HepG2 (cell line): ENCODE measurements at regions not wholly inside any gene's neighbourhood (a gene's known extent, or its start where the extent isn't known, plus 50 kb on each side); places are given as distances from the start of the nearest gene placed in this dataset.

ENCODE experiments used
- ATAC-seq: fragments of 200-7000 bp; cut with Tn5 transposase; 3 replicates; pipeline ENCODE4 v1.9.1; 2020; ENCODE audit warnings: mild to moderate bottlenecking, moderate library complexity
- BruUV-seq: library from RNA; stranded (reverse); fragments of 400-500 nt; replicated peaks from 2 replicates; lab custom pipeline; 2021; lab: Mats Ljungman, UMichigan
- CTCF ChIA-PET: fragments of 300-600 bp; formaldehyde crosslinking; extraction: SDS; loops from one replicate; lab custom pipeline; 2021; ENCODE audit warnings: low total read pairs, inconsistent platforms, low intra/inter-chr PET ratio; lab: Yijun Ruan, JAX
- POLR2A ChIA-PET: fragments of 350-600 bp; sonication (Branson Sonifier 250); formaldehyde crosslinking; loops from one replicate; lab custom pipeline; 2020; ENCODE audit warnings: antibody characterized with exemption, inconsistent platforms; lab: Yijun Ruan, JAX
- DNase-seq: peaks from one replicate; pipeline ENCODE4 v3.0.0-alpha.2; 2015; ENCODE audit warnings: low spot score
- FAIRE-seq: peaks from 3 replicates; lab custom pipeline; 2011; peaks lifted over from hg19 to GRCh38; lab: Jason Lieb, UNC
- H2AFZ ChIP-seq: one replicate; pipeline ENCODE4 v1.6.1; 2011; ENCODE audit warnings: low read length, inconsistent platforms
- H3K27ac ChIP-seq: fragments of 300-600 bp; 3 replicates; pipeline ENCODE4 v1.8.0; 2011; ENCODE audit warnings: mixed run types, mild to moderate bottlenecking, mixed read lengths, low read length, inconsistent platforms; ENCODE audit not compliant: insufficient read depth; ENCODE audit errors: extremely low read length
- H3K27me3 ChIP-seq, 2 experiments: fragments of 200-600 bp in 1 of 2; 2 replicates in 1 of 2; 3 replicates in 1 of 2; pipeline versions ENCODE4 v1.6.0 to v1.8.0; 2011; ENCODE audit warnings: low read length in 2 of 2, mild to moderate bottlenecking in 2 of 2, moderate library complexity in 2 of 2, inconsistent platforms in 1 of 2; ENCODE audit not compliant: insufficient read depth in 2 of 2, control insufficient read depth in 1 of 2
- H3K36me3 ChIP-seq, 2 experiments: fragments of 200-600 bp in 1 of 2; replicated peaks in 1 of 2; 2 replicates in 1 of 2; 3 replicates in 1 of 2; pipeline versions ENCODE4 v1.5.1 to v1.8.0; 2011; ENCODE audit warnings: low read length in 2 of 2, inconsistent platforms in 1 of 2; ENCODE audit not compliant: insufficient read depth in 2 of 2, control insufficient read depth in 1 of 2
- H3K4me1 ChIP-seq: 2 replicates; pipeline ENCODE4 v1.5.1; 2012; ENCODE audit warnings: low read length, inconsistent platforms; ENCODE audit not compliant: insufficient read depth
- H3K4me2 ChIP-seq: 2 replicates; pipeline ENCODE4 v1.6.0; 2011; ENCODE audit warnings: low read depth, low read length, inconsistent platforms
- H3K4me3 ChIP-seq, 3 experiments: fragments of 200-600 bp in 1 of 3; sonication (generic), shearing (Covaris generic) in 1 of 3; replicated peaks in 1 of 3; 2 replicates each; pipeline ENCODE4 v1.5.1; 2011 to 2016; ENCODE audit warnings: low read length in 3 of 3, inconsistent platforms in 2 of 3, low read depth in 2 of 3, mild to moderate bottlenecking in 2 of 3, control low read depth in 1 of 3, mixed read lengths in 1 of 3; ENCODE audit not compliant: insufficient read depth in 1 of 3
- H3K79me2 ChIP-seq: one replicate; pipeline ENCODE4 v1.6.1; 2011; ENCODE audit warnings: low read length, inconsistent platforms; ENCODE audit not compliant: insufficient read depth
- H3K9ac ChIP-seq: 2 replicates; pipeline ENCODE4 v1.6.0; 2011; ENCODE audit warnings: mild to moderate bottlenecking, low read depth, low read length, inconsistent platforms; ENCODE audit not compliant: insufficient read depth
- H3K9me3 ChIP-seq: 2 replicates; pipeline ENCODE4 v1.5.1; 2012; ENCODE audit warnings: mild to moderate bottlenecking, low read length
- H4K20me1 ChIP-seq: 2 replicates; pipeline ENCODE4 v1.6.0; 2011; ENCODE audit warnings: inconsistent platforms, mild to moderate bottlenecking, low read length, moderate library complexity; ENCODE audit not compliant: insufficient read depth
- ARHGAP35 ChIP-seq: sonication (generic); formaldehyde crosslinking; IDR thresholded peaks from 2 replicates; pipeline ENCODE4 v1.9.0; 2022; ENCODE audit warnings: mild to moderate bottlenecking, inconsistent platforms, moderate library complexity, missing genetic modification reagents, borderline replicate concordance
- CHD2 ChIP-seq: IDR thresholded peaks from 2 replicates; pipeline ENCODE4 v1.6.1; 2011; ENCODE audit warnings: low read depth, low read length, improper control_type of control experiment
- CREB1 ChIP-seq, 2 experiments: fragments of 450-650 bp in 1 of 2; IDR thresholded peaks; 2 replicates each; pipeline ENCODE4 v1.6.1; 2016 to 2017; ENCODE audit warnings: control low read depth in 1 of 2, mild to moderate bottlenecking in 1 of 2, missing compliant biosample characterization in 1 of 2, missing genetic modification characterization in 1 of 2
- HDAC6 ChIP-seq: fragments of 200-600 bp; sonication (generic); IDR thresholded peaks from 2 replicates; pipeline ENCODE4 v1.7.0; 2017; ENCODE audit warnings: mild to moderate bottlenecking, antibody characterized with exemption, low read length, low read depth
- HIVEP1 ChIP-seq: sonication (generic); formaldehyde crosslinking; IDR thresholded peaks from 2 replicates; pipeline ENCODE4 v1.4.0; 2020; ENCODE audit warnings: mild to moderate bottlenecking, missing genetic modification reagents
- HNRNPLL ChIP-seq: fragments of 200-400 bp; formaldehyde crosslinking; IDR thresholded peaks from 2 replicates; pipeline ENCODE4 v1.6.1; 2017; ENCODE audit warnings: mild to moderate bottlenecking, low read depth, low read length; ENCODE audit not compliant: poor library complexity, severe bottlenecking
- HNRNPUL1 ChIP-seq: fragments of 200-400 bp; formaldehyde crosslinking; IDR thresholded peaks from 2 replicates; pipeline ENCODE4 v1.6.1; 2017; ENCODE audit warnings: low read depth, mild to moderate bottlenecking, low read length, moderate library complexity
- MAZ ChIP-seq, 2 experiments: sonication (generic) in 1 of 2; formaldehyde crosslinking in 1 of 2; IDR thresholded peaks; 2 replicates each; pipeline versions ENCODE4 v1.5.0 to v1.6.1; 2012 to 2020; ENCODE audit warnings: low read depth in 2 of 2, mild to moderate bottlenecking in 2 of 2, borderline replicate concordance in 1 of 2, improper control_type of control experiment in 1 of 2, low read length in 1 of 2, missing genetic modification reagents in 1 of 2, moderate library complexity in 1 of 2
- NCOA2 ChIP-seq: sonication (generic); formaldehyde crosslinking; IDR thresholded peaks from 2 replicates; pipeline ENCODE4 v1.8.0; 2022; ENCODE audit warnings: inconsistent platforms
- NR2F2 ChIP-seq: IDR thresholded peaks from 2 replicates; pipeline ENCODE4 v1.6.1; 2012; ENCODE audit warnings: low read depth, inconsistent platforms, borderline replicate concordance
- PCBP2 ChIP-seq: fragments of 200-400 bp; formaldehyde crosslinking; optimal IDR thresholded peaks from 2 replicates; pipeline ENCODE3; 2018; ENCODE audit warnings: low read length, low read depth; ENCODE audit not compliant: poor library complexity, severe bottlenecking
- RAD51 ChIP-seq: fragments of 450-650 bp; IDR thresholded peaks from 2 replicates; pipeline ENCODE4 v1.6.1; 2016; ENCODE audit warnings: borderline replicate concordance
- SMYD3 ChIP-seq: sonication (generic); formaldehyde crosslinking; IDR thresholded peaks from 2 replicates; pipeline ENCODE4 v1.8.1; 2023; ENCODE audit warnings: mild to moderate bottlenecking, missing genetic modification reagents
- TEAD2 ChIP-seq: sonication (generic); formaldehyde crosslinking; IDR thresholded peaks from 2 replicates; pipeline ENCODE4 v1.9.0; 2021; ENCODE audit warnings: missing genetic modification reagents
- ZFP36 ChIP-seq: fragments of 150-350 bp; IDR thresholded peaks from 2 replicates; pipeline ENCODE4 v1.6.1; 2018; ENCODE audit warnings: borderline replicate concordance, low read length, low read depth; ENCODE audit not compliant: partially characterized antibody
- ZFP62 ChIP-seq: sonication (generic); formaldehyde crosslinking; IDR thresholded peaks from 2 replicates; pipeline ENCODE4 v1.4.0; 2020; ENCODE audit warnings: missing genetic modification reagents
- ZNF136 ChIP-seq: sonication (generic); formaldehyde crosslinking; IDR thresholded peaks from 2 replicates; pipeline ENCODE4 v1.8.1; 2022; ENCODE audit warnings: low read depth, mild to moderate bottlenecking, moderate library complexity, missing genetic modification reagents
- ZNF547 ChIP-seq: sonication (generic); formaldehyde crosslinking; IDR thresholded peaks from 2 replicates; pipeline ENCODE4 v1.5.1; 2020; ENCODE audit warnings: mild to moderate bottlenecking, missing genetic modification reagents
- ZNF644 ChIP-seq: IDR thresholded peaks from 2 replicates; pipeline ENCODE4 v1.6.1; 2016; ENCODE audit warnings: low read depth
- WGBS: methylation state at CpG from one replicate; pipeline ENCODE4 v1.1.6; 2017; ENCODE audit warnings: low lambda C conversion rate; 5-methylcytosine and 5-hydroxymethylcytosine counted together
- in situ Hi-C: cut with HindIII; loops from 2 replicates; pipeline ENCODE4 v1.10.0; 2017; ENCODE audit warnings: low pct_unique_long_range_greater_than_20kb; ENCODE audit not compliant: extremely low pct_ligation_motif_present
- intact Hi-C: fragments of 100-400 bp; cut with micrococcal nuclease; formaldehyde crosslinking; loops from one replicate; pipeline ENCODE4 v1.10.0; 2022; ENCODE audit not compliant: unreplicated experiment

GRCh38 chr3:83559082-83559481, 1399.7 kb upstream of the CADM2 start:
- no TSS peak for BruUV-seq
- POLR2A ChIA-PET = no interaction called here
- no peak overlapping the region for H3K4me2 ChIP-seq

GRCh38 chr3:83567935-83568334, 1390.9 kb upstream of the CADM2 start:
- DNase-seq (no peak), ATAC-seq (no peak), FAIRE-seq (no peak)
- H4K20me1 ChIP-seq = no peaks in the 10 kb centered on the region
- no peak overlapping the region for H3K9ac ChIP-seq
- in situ Hi-C loops (no loop called here), intact Hi-C loops (no loop called here)
- no peaks in the 10 kb centered on the region for H3K36me3 ChIP-seq
- BruUV-seq = no TSS peak
- no peaks in the 10 kb centered on the region for H3K27me3 ChIP-seq
- no peaks in the 10 kb centered on the region for H3K9me3 ChIP-seq
- TF ChIP-seq ZNF547 (CRISPR knock-in tag) (no peak), ARHGAP35 (CRISPR knock-in tag) (no peak), ZFP36 (no peak), HNRNPLL (no peak), HNRNPUL1 (no peak), CHD2 (no peak), RAD51 (no peak), ZNF136 (CRISPR knock-in tag) (no peak), NR2F2 (no peak), PCBP2 (no peak), NCOA2 (CRISPR knock-in tag) (no peak), HIVEP1 (CRISPR knock-in tag) (no peak)
- WGBS = 1% methylated on average over 3 of the region's 3 CpGs
- H3K27ac ChIP-seq = no peak overlapping the region
- H3K4me3 ChIP-seq = no peak overlapping the region
- no peaks in the 10 kb centered on the region for H3K79me2 ChIP-seq
- H3K4me2 ChIP-seq = no peak overlapping the region
- H3K4me1 ChIP-seq = no peaks in the 10 kb centered on the region
- H2AFZ ChIP-seq = no peak overlapping the region
- POLR2A ChIA-PET = no interaction called here
- CTCF ChIA-PET = no interaction called here

More at GRCh38 chr3:83559082-83559481, 1399.7 kb upstream of the CADM2 start:
- WGBS = 2% methylated on average over 3 of the region's 3 CpGs
- no peaks in the 10 kb centered on the region for H3K27me3 ChIP-seq
- no peaks in the 10 kb centered on the region for H4K20me1 ChIP-seq
- DNase-seq (no peak), FAIRE-seq (no peak), ATAC-seq (no peak)
- CTCF ChIA-PET = no interaction called here
- H3K27ac ChIP-seq = no peak overlapping the region
- no peak overlapping the region for H3K4me3 ChIP-seq
- intact Hi-C loops (no loop called here), in situ Hi-C loops (no loop called here)
- H3K36me3 ChIP-seq = no peaks in the 10 kb centered on the region
- no peak for TF ChIP-seq HDAC6
- no peak for TF ChIP-seq MAZ (IDR thresholded peaks at IDR 0.05; ENCODE audit: borderline replicate concordance, low read depth, low read length)
- no peak for TF ChIP-seq MAZ (CRISPR knock-in tag; IDR thresholded peaks at IDR 0.05; ENCODE audit: low read depth)
- TF ChIP-seq ZFP62 = no peak
- TF ChIP-seq TEAD2 = no peak
- no peak for TF ChIP-seq ZNF644
- TF ChIP-seq SMYD3 (CRISPR knock-in tag) = no peak
- no peak for TF ChIP-seq CREB1 (IDR thresholded peaks at IDR 0.05)
- TF ChIP-seq CREB1 (CRISPR knock-in tag; IDR thresholded peaks at IDR 0.05) = no peak
- H3K79me2 ChIP-seq = no peaks in the 10 kb centered on the region
- no peaks in the 10 kb centered on the region for H3K4me1 ChIP-seq
- H2AFZ ChIP-seq = no peak overlapping the region
- no peak overlapping the region for H3K9ac ChIP-seq
- no peaks in the 10 kb centered on the region for H3K9me3 ChIP-seq
